Mesenchymal stem cell (in vitro differentiated cells and primary cell): ENCODE measurements at regions not wholly inside any gene's neighbourhood (a gene's known extent, or its start where the extent isn't known, plus 50 kb on each side); places are given as distances from the start of the nearest gene placed in this dataset.
A peak's percentile ranks its signal among the peaks of the same experiment; 100 is the strongest.
"Not testable (repeated sequence)": the region's sequence is repeated elsewhere in the genome, so short reads cannot be mapped to it uniquely, and the experiment has no call there.

Experiments
- DNase-seq: peaks from one replicate; pipeline ENCODE4 v3.0.0-alpha.2; 2013
- H2AFZ ChIP-seq: one replicate; pipeline ENCODE4 v1.6.1; 2013; ENCODE audit warnings: low read depth, mild to moderate bottlenecking, control low read depth, inconsistent platforms, low read length, moderate library complexity
- H2AK5ac ChIP-seq: 2 replicates; pipeline ENCODE4 v1.6.1; 2013; ENCODE audit warnings: low read length, moderate library complexity, mild to moderate bottlenecking, inconsistent platforms; ENCODE audit not compliant: severe bottlenecking
- H2BK120ac ChIP-seq: one replicate; pipeline ENCODE4 v1.6.1; 2013; ENCODE audit warnings: low read depth, mild to moderate bottlenecking, inconsistent platforms, low read length, moderate library complexity
- H2BK12ac ChIP-seq, 2 experiments: one replicate each; pipeline ENCODE4 v1.6.1; 2013; ENCODE audit warnings: inconsistent platforms in 2 of 2, low read length in 2 of 2, mild to moderate bottlenecking in 2 of 2, moderate library complexity in 2 of 2, control low read depth in 1 of 2
- H2BK15ac ChIP-seq: one replicate; pipeline ENCODE4 v1.6.1; 2013; ENCODE audit warnings: mild to moderate bottlenecking, low read depth, inconsistent platforms; ENCODE audit not compliant: poor library complexity, severe bottlenecking
- H2BK5ac ChIP-seq: 2 replicates; pipeline ENCODE4 v1.6.1; 2013; ENCODE audit warnings: low read depth, mild to moderate bottlenecking, low read length, control low read depth, inconsistent platforms; ENCODE audit not compliant: poor library complexity, severe bottlenecking
- H3K14ac ChIP-seq, 2 experiments: one replicate each; pipeline ENCODE4 v1.6.1; 2013; ENCODE audit warnings: inconsistent platforms in 2 of 2, low read length in 2 of 2, control low read depth in 1 of 2, mild to moderate bottlenecking in 1 of 2, moderate library complexity in 1 of 2
- H3K18ac ChIP-seq, 2 experiments: one replicate each; pipeline ENCODE4 v1.6.1; 2013; ENCODE audit warnings: inconsistent platforms in 2 of 2, low read length in 2 of 2, control low read depth in 1 of 2, low read depth in 1 of 2, mild to moderate bottlenecking in 1 of 2
- H3K23ac ChIP-seq, 2 experiments: one replicate each; pipeline ENCODE4 v1.6.1; 2013; ENCODE audit warnings: inconsistent platforms in 2 of 2, low read length in 2 of 2, mild to moderate bottlenecking in 2 of 2, moderate library complexity in 2 of 2, control low read depth in 1 of 2
- H3K27ac ChIP-seq: 2 replicates; pipeline ENCODE4 v1.5.1; 2013; ENCODE audit warnings: mild to moderate bottlenecking, moderate library complexity, low read length, control low read depth, inconsistent platforms; ENCODE audit not compliant: poor library complexity, severe bottlenecking
- H3K27me3 ChIP-seq, 2 experiments: 2 replicates each; pipeline versions ENCODE4 v1.6.1 to v1.7.0; 2013; ENCODE audit warnings: low read length in 2 of 2, mild to moderate bottlenecking in 2 of 2, moderate library complexity in 2 of 2, control low read depth in 1 of 2, inconsistent platforms in 1 of 2; ENCODE audit not compliant: control insufficient read depth in 1 of 2, insufficient read depth in 1 of 2
- H3K36me3 ChIP-seq, 2 experiments: 2 replicates each; pipeline versions ENCODE4 v1.6.1 to v1.7.0; 2013; ENCODE audit warnings: low read length in 2 of 2, control low read depth in 1 of 2, inconsistent platforms in 1 of 2, low read depth in 1 of 2, mild to moderate bottlenecking in 1 of 2; ENCODE audit not compliant: insufficient read depth in 2 of 2, control insufficient read depth in 1 of 2
- H3K4ac ChIP-seq, 2 experiments: one replicate each; pipeline ENCODE4 v1.6.1; 2013; ENCODE audit warnings: inconsistent platforms in 2 of 2, low read length in 2 of 2, mild to moderate bottlenecking in 2 of 2, moderate library complexity in 2 of 2, control low read depth in 1 of 2, low read depth in 1 of 2
- H3K4me1 ChIP-seq: 2 replicates; pipeline ENCODE4 v1.6.1; 2013; ENCODE audit warnings: low read depth, low read length, control low read depth; ENCODE audit not compliant: control insufficient read depth, insufficient read depth
- H3K4me2 ChIP-seq: 2 replicates; pipeline ENCODE4 v1.6.1; 2013; ENCODE audit warnings: low read length, mild to moderate bottlenecking, inconsistent platforms; ENCODE audit not compliant: poor library complexity, severe bottlenecking
- H3K4me3 ChIP-seq, 2 experiments: 2 replicates each; pipeline versions ENCODE4 v1.5.1 to v1.7.0; 2013; ENCODE audit warnings: low read length in 2 of 2, mild to moderate bottlenecking in 2 of 2, control low read depth in 1 of 2, low read depth in 1 of 2; ENCODE audit not compliant: insufficient read depth in 1 of 2
- H3K79me1 ChIP-seq: replicated peaks from 2 replicates; pipeline ENCODE4 v1.6.1; 2013; ENCODE audit warnings: mild to moderate bottlenecking, control low read depth, low read length, inconsistent platforms; ENCODE audit not compliant: poor library complexity, severe bottlenecking
- H3K9ac ChIP-seq: 2 replicates; pipeline ENCODE4 v1.7.0; 2013; ENCODE audit warnings: mild to moderate bottlenecking, low read length, moderate library complexity
- H3K9me3 ChIP-seq: 2 replicates; pipeline ENCODE4 v1.7.0; 2013; ENCODE audit warnings: mild to moderate bottlenecking, low read length; ENCODE audit not compliant: control insufficient read depth
- H4K8ac ChIP-seq: one replicate; pipeline ENCODE4 v1.6.1; 2013; ENCODE audit warnings: inconsistent platforms, mild to moderate bottlenecking, low read length, moderate library complexity
- H4K91ac ChIP-seq: one replicate; pipeline ENCODE4 v1.6.1; 2013; ENCODE audit warnings: mild to moderate bottlenecking, low read length, inconsistent platforms
- WGBS: methylation state at CpG from one replicate; pipeline ENCODE4 v1.1.7; 2013; ENCODE audit warnings: mixed read lengths; 5-methylcytosine and 5-hydroxymethylcytosine counted together

- not testable (repeated sequence) for DNase-seq, H3K4ac ChIP-seq
- 88% methylated on average over 10 of the region's 10 CpGs for WGBS
Observed at GRCh38 chr7:91790646-91791045, 89.9 kb downstream of the MTERF1 start.

GRCh38 chr7:91796122-91796521 lies 84.4 kb downstream of the MTERF1 start:
- no peak overlapping the region for H2BK5ac ChIP-seq
- no peak overlapping the region for H2BK15ac ChIP-seq
- no peak overlapping the region for H3K14ac ChIP-seq
- DNase-seq = no peak
- no peaks in the 10 kb centered on the region for H3K4me1 ChIP-seq
- no peak overlapping the region for H2BK12ac ChIP-seq
- no peak overlapping the region for H4K91ac ChIP-seq
- no peak overlapping the region for H3K23ac ChIP-seq
- no peak overlapping the region for H3K4me3 ChIP-seq
- no peaks in the 10 kb centered on the region for H3K79me1 ChIP-seq
- no peak overlapping the region for H4K8ac ChIP-seq
- H3K4me2 ChIP-seq = no peak overlapping the region
- H2AFZ ChIP-seq = no peak overlapping the region
- no peak overlapping the region for H3K9ac ChIP-seq
- no peak overlapping the region for H3K4ac ChIP-seq
- H3K27ac ChIP-seq = no peak overlapping the region
- no peaks in the 10 kb centered on the region for H3K27me3 ChIP-seq
- H3K36me3 ChIP-seq = no peaks in the 10 kb centered on the region
- no CpG with 5 or more reads among the region's 3 CpGs for WGBS
- H3K9me3 ChIP-seq = no peaks in the 10 kb centered on the region
- H2AK5ac ChIP-seq = no peak overlapping the region
- no peak overlapping the region for H3K18ac ChIP-seq
- H2BK120ac ChIP-seq = no peak overlapping the region

More at GRCh38 chr7:91790646-91791045, 89.9 kb downstream of the MTERF1 start:
- not testable (repeated sequence) for H4K8ac ChIP-seq, H2BK120ac ChIP-seq, H3K18ac ChIP-seq, H3K27ac ChIP-seq, H2BK5ac ChIP-seq, H2BK15ac ChIP-seq, H3K36me3 ChIP-seq, H4K91ac ChIP-seq, H2AK5ac ChIP-seq, H3K27me3 ChIP-seq, H3K23ac ChIP-seq, H3K9me3 ChIP-seq, H3K79me1 ChIP-seq, H2AFZ ChIP-seq, H3K9ac ChIP-seq, H2BK12ac ChIP-seq, H3K4me3 ChIP-seq, H3K4me1 ChIP-seq, H3K4me2 ChIP-seq, H3K14ac ChIP-seq

- Histone ChIP-seq H3K4me1 (no peaks in the 10 kb centered on the region), H2AK5ac (no peak overlapping the region), H2BK15ac (no peak overlapping the region), H3K79me1 (no peaks in the 10 kb centered on the region), H2BK120ac (no peak overlapping the region), H2BK12ac (no peak overlapping the region), H3K36me3 (no peaks in the 10 kb centered on the region), H3K27me3 (no peaks in the 10 kb centered on the region), H3K4ac (no peak overlapping the region), H3K4me2 (no peak overlapping the region), H3K9me3 (no peaks in the 10 kb centered on the region), H2AFZ (no peak overlapping the region), H3K4me3 (no peak overlapping the region), H3K9ac (no peak overlapping the region), H3K23ac (no peak overlapping the region), H4K8ac (no peak overlapping the region), H3K27ac (no peak overlapping the region), H2BK5ac (no peak overlapping the region), H4K91ac (no peak overlapping the region), H3K18ac (no peak overlapping the region), H3K14ac (no peak overlapping the region)
- DNase-seq = no peak
- WGBS = 83% methylated on average over 2 of the region's 3 CpGs
Observed at GRCh38 chr7:91798425-91798824, 82.1 kb downstream of the MTERF1 start.

- H3K27ac ChIP-seq = no peak overlapping the region
Observed at GRCh38 chr7:91800389-91800788, 80.1 kb downstream of the MTERF1 start.

More at GRCh38 chr7:91800389-91800788, 80.1 kb downstream of the MTERF1 start:
- H3K9ac ChIP-seq = no peak overlapping the region
- H3K4me2 ChIP-seq = no peak overlapping the region
- H2BK120ac ChIP-seq = no peak overlapping the region
- no peaks in the 10 kb centered on the region for H3K79me1 ChIP-seq
- no peak overlapping the region for H2BK5ac ChIP-seq
- no peak overlapping the region for H3K4me3 ChIP-seq
- no peak overlapping the region for H2AFZ ChIP-seq
- no peak overlapping the region for H4K91ac ChIP-seq
- no peak overlapping the region for H4K8ac ChIP-seq
- no peaks in the 10 kb centered on the region for H3K36me3 ChIP-seq
- no peak overlapping the region for H2AK5ac ChIP-seq
- no peak overlapping the region for H2BK15ac ChIP-seq
- no peak for DNase-seq
- H3K23ac ChIP-seq = no peak overlapping the region
- peak overlapping the region in 1 of 2 experiments; percentile 37 for H3K14ac ChIP-seq
- H3K4me1 ChIP-seq = no peaks in the 10 kb centered on the region
- no peak overlapping the region for H3K4ac ChIP-seq
- H3K9me3 ChIP-seq = no peaks in the 10 kb centered on the region
- H2BK12ac ChIP-seq = no peak overlapping the region
- H3K18ac ChIP-seq = no peak overlapping the region
- no peaks in the 10 kb centered on the region for H3K27me3 ChIP-seq
- 91% methylated on average over 9 of the region's 9 CpGs for WGBS
